ENCODE measurements at regions not wholly inside any gene's neighbourhood (a gene's known extent, or its start where the extent isn't known, plus 50 kb on each side); places are given as distances from the start of the nearest gene placed in this dataset.

DNA sequence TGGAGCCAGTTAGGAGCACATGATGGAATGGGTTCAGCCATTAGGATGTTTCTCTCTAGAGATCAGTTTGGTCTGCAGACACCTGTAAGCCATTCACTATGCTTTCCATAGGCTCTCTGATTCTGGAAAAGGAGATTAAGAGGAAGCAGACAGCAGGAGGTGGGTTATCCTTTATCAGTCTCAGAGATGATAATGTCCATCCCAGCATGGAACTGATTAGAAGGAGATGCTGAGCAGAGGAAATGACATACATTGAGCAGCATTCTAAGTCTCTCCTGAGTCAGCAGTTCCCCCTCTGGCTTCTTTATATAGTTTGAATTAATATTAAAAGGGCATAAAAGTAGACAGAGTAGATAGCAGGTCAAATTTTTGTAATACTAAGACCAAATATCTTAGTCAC, 591.1 kb downstream of the GBE1 start:
- ChIA-PET POLR2A (no interaction called here), CTCF (no interaction called here)
- TF ChIP-seq, protein P1, sequence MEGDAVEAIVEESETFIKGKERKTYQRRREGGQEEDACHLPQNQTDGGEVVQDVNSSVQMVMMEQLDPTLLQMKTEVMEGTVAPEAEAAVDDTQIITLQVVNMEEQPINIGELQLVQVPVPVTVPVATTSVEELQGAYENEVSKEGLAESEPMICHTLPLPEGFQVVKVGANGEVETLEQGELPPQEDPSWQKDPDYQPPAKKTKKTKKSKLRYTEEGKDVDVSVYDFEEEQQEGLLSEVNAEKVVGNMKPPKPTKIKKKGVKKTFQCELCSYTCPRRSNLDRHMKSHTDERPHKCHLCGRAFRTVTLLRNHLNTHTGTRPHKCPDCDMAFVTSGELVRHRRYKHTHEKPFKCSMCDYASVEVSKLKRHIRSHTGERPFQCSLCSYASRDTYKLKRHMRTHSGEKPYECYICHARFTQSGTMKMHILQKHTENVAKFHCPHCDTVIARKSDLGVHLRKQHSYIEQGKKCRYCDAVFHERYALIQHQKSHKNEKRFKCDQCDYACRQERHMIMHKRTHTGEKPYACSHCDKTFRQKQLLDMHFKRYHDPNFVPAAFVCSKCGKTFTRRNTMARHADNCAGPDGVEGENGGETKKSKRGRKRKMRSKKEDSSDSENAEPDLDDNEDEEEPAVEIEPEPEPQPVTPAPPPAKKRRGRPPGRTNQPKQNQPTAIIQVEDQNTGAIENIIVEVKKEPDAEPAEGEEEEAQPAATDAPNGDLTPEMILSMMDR (IDR thresholded peaks at IDR 0.05; ENCODE audit: control extremely low read depth, extremely low read depth, low read depth, missing control alignments) = no peak
- DNase-seq (ENCODE audit: extremely low spot score) = no peak

DNA sequence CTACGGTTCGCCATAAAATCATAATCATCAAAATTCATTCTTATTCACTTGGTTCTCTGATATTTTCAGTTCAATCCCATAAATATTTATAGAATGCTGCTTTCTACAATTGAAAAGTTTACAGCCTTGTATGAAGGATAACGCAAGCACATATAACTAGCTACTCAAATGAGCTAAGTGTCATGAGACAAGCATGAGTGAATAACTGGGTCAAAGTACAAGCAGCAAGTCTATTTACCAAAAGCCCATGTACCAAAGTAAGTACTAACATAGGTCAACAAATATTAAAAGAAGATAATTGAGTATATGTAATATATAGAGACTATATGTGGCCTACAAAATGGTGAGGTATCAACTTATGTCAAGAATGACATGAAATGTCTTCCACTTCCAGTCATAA, 596.6 kb downstream of the GBE1 start:
- ChIA-PET POLR2A (no interaction called here), CTCF (no interaction called here)
- TF ChIP-seq, protein P1 (IDR thresholded peaks at IDR 0.05; ENCODE audit: control extremely low read depth, extremely low read depth, low read depth, missing control alignments) = no peak
- no peak for DNase-seq (ENCODE audit: extremely low spot score)

DNA sequence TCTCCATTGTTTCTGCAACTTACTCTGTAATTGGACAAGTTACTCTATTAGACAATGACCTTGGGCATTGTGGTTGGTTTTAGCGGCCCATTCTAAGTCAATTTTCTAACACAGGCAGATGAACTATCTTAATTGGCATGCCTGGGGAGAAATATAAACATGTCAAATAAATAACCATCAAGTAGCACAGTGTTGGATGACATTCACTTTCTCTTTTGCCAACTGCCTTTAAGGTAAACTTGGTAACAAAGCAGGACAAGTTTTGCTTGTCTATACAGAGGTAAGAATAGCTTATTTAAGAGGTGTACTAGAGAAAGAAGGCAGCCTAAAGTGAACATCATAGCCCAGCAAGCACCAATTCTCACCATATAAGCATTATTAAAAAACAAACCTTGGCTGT, 599.6 kb downstream of the GBE1 start:
- POLR2A ChIA-PET = no interaction called here
- no peak for DNase-seq (ENCODE audit: extremely low spot score)

DNA sequence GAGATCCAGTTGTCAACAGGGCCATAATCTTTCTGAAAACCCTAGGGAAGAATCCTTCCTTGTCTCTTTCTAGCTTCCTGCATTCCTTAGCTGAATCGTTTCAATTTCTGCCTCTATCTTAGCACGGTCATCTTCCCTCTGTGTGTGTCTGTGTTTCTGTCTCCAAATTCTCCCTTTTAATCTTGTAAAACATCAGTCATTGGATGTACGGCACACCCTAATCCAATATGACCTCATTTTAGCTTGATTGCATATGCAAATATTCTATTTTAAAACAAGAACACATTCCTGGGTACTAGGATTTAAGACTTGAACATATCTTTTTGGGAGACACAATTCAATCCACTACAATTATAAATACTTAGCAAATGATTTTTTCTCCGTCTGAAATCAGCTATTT, 600.3 kb downstream of the GBE1 start:
- TF ChIP-seq, protein P1 (IDR thresholded peaks at IDR 0.05; ENCODE audit: control extremely low read depth, extremely low read depth, low read depth, missing control alignments) = no peak
- POLR2A ChIA-PET = no interaction called here
- no peak for DNase-seq (ENCODE audit: extremely low spot score)
- CTCF ChIA-PET = interaction anchor here (1.2 kb wide), 2 partner anchors 9 to 11 kb away, joined by 3 to 4 read pairs; no protein-coding TSS in a partner anchor

More for the DNA sequence above, 599.6 kb downstream of the GBE1 start:
- CTCF ChIA-PET = interaction anchor here (1.2 kb wide), 2 partner anchors 9 to 11 kb away, joined by 3 to 4 read pairs; no protein-coding TSS in a partner anchor
- TF ChIP-seq, protein P1 (IDR thresholded peaks at IDR 0.05; ENCODE audit: control extremely low read depth, extremely low read depth, low read depth, missing control alignments) = no peak

DNA sequence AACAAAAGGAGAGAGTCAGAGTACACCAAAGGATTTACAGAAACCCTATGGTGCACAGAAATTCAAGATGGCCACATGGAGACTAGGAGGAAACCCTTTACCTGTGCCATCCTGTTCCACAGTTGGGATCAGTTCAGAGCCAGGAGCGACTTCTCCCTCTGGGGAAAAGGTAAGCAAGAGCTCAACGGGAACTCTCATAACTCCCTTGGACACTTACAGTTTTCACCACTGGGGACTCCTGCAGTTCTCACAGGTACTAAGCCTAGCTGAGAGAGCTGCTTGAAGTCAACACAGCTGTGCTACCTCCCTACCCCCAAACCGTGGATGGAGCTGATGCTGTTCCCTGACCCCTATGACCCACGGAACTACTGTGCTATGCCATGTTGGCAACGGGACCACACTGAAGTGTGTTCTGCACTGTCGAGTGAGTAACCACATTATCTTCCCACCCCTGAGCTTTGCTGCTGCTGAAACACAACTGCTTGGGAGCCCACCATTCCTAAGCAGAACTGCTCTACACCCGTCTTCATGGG, 606.8 kb downstream of the GBE1 start:
- ChIA-PET POLR2A (no interaction called here), CTCF (no interaction called here)
- DNase-seq (ENCODE audit: extremely low spot score) = no peak

DNA sequence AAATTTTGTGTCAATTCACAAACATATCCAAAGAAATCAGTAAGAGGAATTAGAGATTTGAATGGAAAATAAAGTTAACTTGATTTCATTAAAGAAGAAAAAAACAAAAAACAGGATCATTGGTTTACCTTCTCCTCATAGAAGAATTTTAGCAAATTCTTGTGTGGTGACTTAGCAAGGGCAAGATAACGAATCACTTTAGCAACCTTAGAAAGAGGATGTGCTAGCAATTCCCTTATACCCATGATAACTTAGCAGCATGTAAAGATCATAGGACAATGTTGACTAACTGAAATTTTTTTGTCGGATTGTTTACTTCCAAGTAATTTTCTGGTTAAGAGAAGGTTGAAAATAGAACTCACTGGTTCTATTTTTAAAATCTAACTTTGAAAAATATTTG, 609.3 kb downstream of the GBE1 start:
- TF ChIP-seq, protein P1 (IDR thresholded peaks at IDR 0.05; ENCODE audit: control extremely low read depth, extremely low read depth, low read depth, missing control alignments) = no peak
- POLR2A ChIA-PET = no interaction called here
- DNase-seq (ENCODE audit: extremely low spot score) = no peak
- CTCF ChIA-PET = interaction anchor here (1.7 to 1.8 kb wide), 2 partner anchors 9 to 10 kb away, joined by 3 to 4 read pairs; no protein-coding TSS in a partner anchor

More for the DNA sequence above, 606.8 kb downstream of the GBE1 start:
- TF ChIP-seq, protein P1 (IDR thresholded peaks at IDR 0.05; ENCODE audit: control extremely low read depth, extremely low read depth, low read depth, missing control alignments) = no peak
